SK-N-SH (cell line): ENCODE measurements at regions not wholly inside any gene's neighbourhood (a gene's known extent, or its start where the extent isn't known, plus 50 kb on each side); places are given as distances from the start of the nearest gene placed in this dataset.

Source experiments
- CTCF ChIA-PET: fragments of 300-600, 350-600 bp; formaldehyde crosslinking; extraction: SDS; loops from one replicate; lab custom pipeline; 2021; lab: Yijun Ruan, JAX
- POLR2A ChIA-PET: fragments of 350-600 bp; sonication (Branson Sonifier 250); formaldehyde crosslinking; extraction: SDS; loops from one replicate; lab custom pipeline; 2020; ENCODE audit warnings: antibody characterized with exemption, inconsistent platforms; lab: Yijun Ruan, JAX
- DNase-seq: peaks from one replicate; pipeline ENCODE4 v3.0.0; 2012
- H2AFZ ChIP-seq: fragments of 200-600 bp; sonication (generic); 2 replicates; pipeline ENCODE4 v1.8.1; 2016; ENCODE audit warnings: antibody characterized with exemption, mild to moderate bottlenecking, low read depth
- H3F3A ChIP-seq: fragments of 200-600 bp; sonication (generic); replicated peaks from 2 replicates; pipeline ENCODE3; 2016; ENCODE audit warnings: antibody characterized with exemption, mild to moderate bottlenecking; ENCODE audit not compliant: insufficient read depth
- H3K27ac ChIP-seq, 2 experiments: fragments of 200-500 bp in 1 of 2; fragments of 200-600 bp in 1 of 2; sonication (Bioruptor generic) in 1 of 2; sonication (generic), shearing (Covaris generic) in 1 of 2; 2 replicates each; pipeline versions ENCODE4 v1.5.1 to v1.6.1; 2014 to 2016; ENCODE audit warnings: low read depth in 2 of 2, inconsistent platforms in 1 of 2, low read length in 1 of 2, mild to moderate bottlenecking in 1 of 2, mixed read lengths in 1 of 2
- H3K27me3 ChIP-seq: fragments of 200-600 bp; sonication (generic), shearing (Covaris generic); 2 replicates; pipeline ENCODE4 v1.6.1; 2016; ENCODE audit warnings: mixed run types; ENCODE audit not compliant: insufficient read depth
- H3K36me3 ChIP-seq, 2 experiments: fragments of 200-500 bp in 1 of 2; fragments of 200-600 bp in 1 of 2; sonication (Bioruptor generic) in 1 of 2; sonication (generic) in 1 of 2; replicated peaks in 1 of 2; 2 replicates each; pipeline versions ENCODE3 to v1.5.1; 2014 to 2016; ENCODE audit warnings: low read length in 1 of 2, mild to moderate bottlenecking in 1 of 2; ENCODE audit not compliant: insufficient read depth in 2 of 2, control insufficient read depth in 1 of 2
- H3K4me1 ChIP-seq, 2 experiments: fragments of 200-500 bp in 1 of 2; fragments of 200-600 bp in 1 of 2; sonication (Bioruptor generic) in 1 of 2; sonication (generic), shearing (Covaris generic) in 1 of 2; 2 replicates each; pipeline versions ENCODE4 v1.5.1 to v1.6.1; 2014 to 2016; ENCODE audit warnings: low read depth in 1 of 2, low read length in 1 of 2, mixed run types in 1 of 2; ENCODE audit not compliant: insufficient read depth in 2 of 2, control insufficient read depth in 1 of 2
- H3K4me2 ChIP-seq: fragments of 200-600 bp; sonication (generic), shearing (Covaris generic); 2 replicates; pipeline ENCODE4 v1.6.1; 2017; ENCODE audit warnings: mixed run types
- H3K4me3 ChIP-seq, 2 experiments: fragments of 200-500 bp in 1 of 2; fragments of 200-600 bp in 1 of 2; sonication (Bioruptor generic) in 1 of 2; sonication (generic), shearing (Covaris generic) in 1 of 2; 2 replicates each; pipeline versions ENCODE4 v1.5.1 to v1.8.1; 2014 to 2016; ENCODE audit warnings: low read depth in 2 of 2, inconsistent platforms in 1 of 2, low read length in 1 of 2, mild to moderate bottlenecking in 1 of 2, mixed read lengths in 1 of 2, moderate library complexity in 1 of 2
- H3K79me2 ChIP-seq: fragments of 200-600 bp; sonication (generic); 2 replicates; pipeline ENCODE4 v1.8.1; 2017; ENCODE audit warnings: mild to moderate bottlenecking; ENCODE audit not compliant: insufficient read depth
- H3K9ac ChIP-seq: fragments of 200-600 bp; sonication (generic); 2 replicates; pipeline ENCODE4 v1.6.1; 2017; ENCODE audit warnings: mixed run types
- H3K9me2 ChIP-seq: fragments of 200-600 bp; sonication (generic); 2 replicates; pipeline ENCODE4 v1.6.1; 2017; ENCODE audit warnings: mixed run types
- H3K9me3 ChIP-seq: fragments of 200-600 bp; sonication (generic); 2 replicates; pipeline ENCODE4 v1.6.1; 2017; ENCODE audit warnings: mixed run types, mild to moderate bottlenecking, moderate library complexity
- H4K20me1 ChIP-seq: fragments of 200-600 bp; sonication (generic); 2 replicates; pipeline ENCODE4 v1.6.1; 2017; ENCODE audit warnings: mild to moderate bottlenecking, mixed run types; ENCODE audit not compliant: insufficient read depth
- CTCF ChIP-seq: fragments of 200-600 bp; sonication (generic); IDR thresholded peaks from 2 replicates; pipeline ENCODE4 v1.6.1; 2017; ENCODE audit warnings: antibody characterized with exemption, mild to moderate bottlenecking, moderate library complexity
- EZH2phosphoT487 ChIP-seq: fragments of 200-600 bp; sonication (generic); IDR thresholded peaks from 2 replicates; pipeline ENCODE4 v1.6.1; 2017; ENCODE audit warnings: low read depth, mixed run types, mild to moderate bottlenecking, antibody characterized with exemption, moderate library complexity, borderline replicate concordance
- FOXJ3 ChIP-seq: sonication (generic); formaldehyde crosslinking; IDR thresholded peaks from 2 replicates; pipeline ENCODE4 v1.5.1; 2020; ENCODE audit warnings: mild to moderate bottlenecking, missing genetic modification reagents
- GABPA ChIP-seq: IDR thresholded peaks from 2 replicates; pipeline ENCODE4 v1.4.0; 2012; ENCODE audit warnings: low read depth, mild to moderate bottlenecking
- GATA2 ChIP-seq: sonication (generic); formaldehyde crosslinking; IDR thresholded peaks from 2 replicates; pipeline ENCODE4 v1.5.0; 2020; ENCODE audit warnings: mild to moderate bottlenecking, missing genetic modification reagents
- MXI1 ChIP-seq: IDR thresholded peaks from 2 replicates; pipeline ENCODE4 v1.6.1; 2012; ENCODE audit warnings: mild to moderate bottlenecking, low read depth, low read length, improper control_type of control experiment
- NFIC ChIP-seq: IDR thresholded peaks from 2 replicates; pipeline ENCODE4 v1.4.0; 2012; ENCODE audit warnings: borderline replicate concordance
- POLR2AphosphoS5 ChIP-seq: IDR thresholded peaks from 2 replicates; pipeline ENCODE4 v1.6.1; 2012; ENCODE audit warnings: low read depth, low read length
- RXRA ChIP-seq: IDR thresholded peaks from 2 replicates; pipeline ENCODE4 v1.4.0; 2012; ENCODE audit warnings: low read depth, mild to moderate bottlenecking, borderline replicate concordance
- SMC3 ChIP-seq: IDR thresholded peaks from 2 replicates; pipeline ENCODE4 v1.6.1; 2012; ENCODE audit warnings: low read depth, low read length, improper control_type of control experiment
- TAF1 ChIP-seq: IDR thresholded peaks from 2 replicates; pipeline ENCODE4 v1.6.1; 2012; ENCODE audit warnings: low read depth, mild to moderate bottlenecking, low read length, moderate library complexity, borderline replicate concordance
- TCF12 ChIP-seq: IDR thresholded peaks from 2 replicates; pipeline ENCODE4 v1.4.0; 2012
- USF1 ChIP-seq: IDR thresholded peaks from 2 replicates; pipeline ENCODE4 v1.4.0; 2012; ENCODE audit warnings: low read depth, borderline replicate concordance
- WGBS: methylation state at CpG from one replicate; pipeline ENCODE4 v1.1.6; 2017; ENCODE audit warnings: low lambda C conversion rate; 5-methylcytosine and 5-hydroxymethylcytosine counted together
- TF ChIP-seq, protein P1 (sequence below): fragments of 150-350 bp; IDR thresholded peaks from 2 replicates; pipeline ENCODE4 v1.6.1; 2016; ENCODE audit warnings: mild to moderate bottlenecking, low read depth, low read length

DNA sequence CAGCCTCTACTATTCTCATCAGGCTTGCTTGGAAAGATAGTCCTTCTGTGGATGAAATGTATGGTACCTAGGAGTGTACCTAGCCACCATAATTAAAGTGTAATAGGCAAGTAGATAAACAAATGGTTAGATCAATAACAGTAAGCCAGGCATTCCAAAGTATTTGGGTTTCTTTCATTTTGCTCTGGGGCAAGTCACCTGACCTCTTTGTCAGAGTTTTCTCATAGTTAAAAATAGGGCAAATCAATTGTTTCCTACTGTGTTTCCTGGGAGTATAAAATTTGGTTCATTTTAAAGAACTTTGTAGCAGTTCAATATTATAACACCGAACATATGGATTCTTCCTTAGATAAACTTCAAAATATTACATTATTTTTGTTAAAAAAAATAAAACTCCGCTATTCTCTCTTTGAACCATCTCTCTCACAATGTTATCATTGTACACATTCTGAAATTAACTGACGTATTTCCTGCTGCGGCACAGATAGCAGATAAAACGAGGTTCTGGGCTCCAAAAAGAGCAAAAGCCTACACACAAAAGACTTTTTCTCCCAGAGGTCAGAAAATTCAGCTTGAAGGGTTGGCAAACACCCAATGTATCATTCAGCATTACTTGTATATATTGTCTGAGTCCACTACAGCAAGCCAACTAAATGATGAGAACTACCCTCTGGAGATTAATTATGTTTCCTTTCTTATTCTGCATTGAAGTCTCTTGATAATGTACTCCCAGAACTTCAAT lies 267.9 kb downstream of the COX7C start (continued):
- TF ChIP-seq MXI1 (no peak), GABPA (no peak)

- CTCF ChIA-PET: interaction anchor here (1.0 to 1.3 kb wide), 2 partner anchors 10 to 13 kb away, joined by 3 read pairs; no protein-coding TSS in a partner anchor
- H3K36me3 ChIP-seq: no peaks in the 10 kb centered on the region
- no peak overlapping the region for H3K4me3 ChIP-seq
- no peak overlapping the region for H2AFZ ChIP-seq
- H3K9ac ChIP-seq: no peak overlapping the region
- H3K9me2 ChIP-seq: no peaks in the 10 kb centered on the region
- H3K27me3 ChIP-seq: no peaks in the 10 kb centered on the region; the same call in 1 of the 2 replicates
- TF ChIP-seq, protein P1, sequence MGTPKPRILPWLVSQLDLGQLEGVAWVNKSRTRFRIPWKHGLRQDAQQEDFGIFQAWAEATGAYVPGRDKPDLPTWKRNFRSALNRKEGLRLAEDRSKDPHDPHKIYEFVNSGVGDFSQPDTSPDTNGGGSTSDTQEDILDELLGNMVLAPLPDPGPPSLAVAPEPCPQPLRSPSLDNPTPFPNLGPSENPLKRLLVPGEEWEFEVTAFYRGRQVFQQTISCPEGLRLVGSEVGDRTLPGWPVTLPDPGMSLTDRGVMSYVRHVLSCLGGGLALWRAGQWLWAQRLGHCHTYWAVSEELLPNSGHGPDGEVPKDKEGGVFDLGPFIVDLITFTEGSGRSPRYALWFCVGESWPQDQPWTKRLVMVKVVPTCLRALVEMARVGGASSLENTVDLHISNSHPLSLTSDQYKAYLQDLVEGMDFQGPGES: no peak
- TF ChIP-seq POLR2AphosphoS5: no peak
- no peak for TF ChIP-seq TCF12
- H3K4me1 ChIP-seq: no peaks in the 10 kb centered on the region
- no peak overlapping the region for H3K27ac ChIP-seq
- H3F3A ChIP-seq: no peaks in the 10 kb centered on the region
- H3K4me2 ChIP-seq: no peak overlapping the region
- no peak for DNase-seq
- no peaks in the 10 kb centered on the region for H3K9me3 ChIP-seq
- WGBS: 0% methylated on average over 1 of the region's 1 CpG
- POLR2A ChIA-PET: no interaction called here
- no peaks in the 10 kb centered on the region for H4K20me1 ChIP-seq
- no peaks in the 10 kb centered on the region for H3K79me2 ChIP-seq
Observed at GRCh38 chr5:86890375-86890774, 272.6 kb downstream of the COX7C start.

DNA sequence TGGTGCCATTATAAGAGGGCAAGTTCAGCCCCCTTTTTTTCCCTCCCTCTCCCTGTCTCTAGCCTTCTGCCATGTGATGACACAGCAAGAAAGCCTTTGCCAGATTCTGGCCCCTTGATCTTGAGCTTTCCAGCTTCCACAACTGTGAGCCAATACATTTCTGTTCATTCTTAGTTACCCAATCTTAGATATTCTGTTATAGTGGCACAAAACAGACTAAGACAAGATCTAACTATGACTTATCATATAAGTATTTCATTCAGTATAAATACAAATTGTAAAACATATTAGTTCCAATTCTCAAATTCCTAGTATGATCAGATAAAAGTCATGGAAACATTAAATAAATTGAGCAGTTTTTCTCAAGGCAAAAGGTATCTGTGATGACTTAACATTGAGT lies 276.3 kb downstream of the COX7C start:
- Histone ChIP-seq H3K36me3 (no peaks in the 10 kb centered on the region), H3K4me2 (no peak overlapping the region), H3K9me2 (no peaks in the 10 kb centered on the region), H4K20me1 (no peaks in the 10 kb centered on the region), H3K27me3 (no peaks in the 10 kb centered on the region), H3K9me3 (no peaks in the 10 kb centered on the region), H2AFZ (no peak overlapping the region), H3K4me3 (no peak overlapping the region), H3K4me1 (no peaks in the 10 kb centered on the region), H3K9ac (no peak overlapping the region), H3K27ac (no peak overlapping the region), H3K79me2 (no peaks in the 10 kb centered on the region), H3F3A (no peaks in the 10 kb centered on the region)
- CTCF ChIA-PET: no interaction called here
- no peak for TF ChIP-seq NFIC
- no peak for TF ChIP-seq SMC3
- no peak for TF ChIP-seq CTCF
- no peak for TF ChIP-seq FOXJ3
- no peak for TF ChIP-seq TAF1
- TF ChIP-seq RXRA: no peak
- no peak for TF ChIP-seq USF1
- TF ChIP-seq GATA2: no peak
- TF ChIP-seq EZH2phosphoT487: no peak
- POLR2A ChIA-PET: no interaction called here
- DNase-seq: no peak
